ENCODE measurements at regions not wholly inside any gene's neighbourhood (a gene's known extent, or its start where the extent isn't known, plus 50 kb on each side); places are given as distances from the start of the nearest gene placed in this dataset.

DNA sequence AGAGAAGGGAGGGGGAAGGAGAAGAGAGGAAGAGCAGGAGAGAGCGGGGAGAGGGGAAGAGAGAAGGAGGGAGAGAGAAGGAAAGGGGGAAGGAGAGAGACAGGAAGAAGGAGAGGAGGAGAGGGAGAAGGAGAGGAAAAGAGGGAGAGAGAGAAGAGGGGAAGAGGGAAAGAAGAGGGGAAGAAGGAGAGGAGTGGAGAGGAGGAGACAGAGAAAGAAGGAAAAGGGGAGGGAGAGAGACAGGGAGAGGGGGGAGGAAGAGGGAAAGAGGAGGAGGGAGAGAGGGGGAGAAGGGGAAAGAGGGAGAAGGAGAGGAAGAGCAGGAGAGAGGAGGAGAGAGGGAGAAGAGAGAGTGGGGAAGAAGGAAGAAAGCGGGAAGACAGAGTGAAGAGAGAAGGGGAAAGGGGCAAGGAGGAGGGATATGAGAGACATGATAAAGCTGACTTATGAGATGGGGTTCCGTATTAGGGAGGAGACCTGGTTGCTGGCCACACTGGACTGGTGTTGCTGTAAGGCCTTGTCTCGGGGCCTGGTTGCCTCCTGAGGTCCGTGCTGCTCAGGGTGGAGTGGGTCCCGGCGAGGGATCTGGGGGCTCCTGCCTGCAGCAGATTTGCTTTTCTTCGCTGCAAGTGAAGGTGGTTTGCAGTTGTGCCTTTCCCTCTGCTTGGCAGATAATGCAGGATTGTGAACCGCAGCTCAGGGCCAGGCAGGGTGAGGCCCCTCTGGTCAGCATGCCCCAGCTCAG is 139.5 kb downstream of the TEX29 start:
- WGBS, 2 donors = 83 to 86% methylated on average over 9 of the region's 9 CpGs
- TF ChIP-seq POLR2A (IDR thresholded peaks at IDR 0.05) = no peak
- TF ChIP-seq EP300 (IDR thresholded peaks at IDR 0.05) = no peak
- TF ChIP-seq POLR2AphosphoS5 (IDR thresholded peaks at IDR 0.05) = no peak
- TF ChIP-seq, protein P1, sequence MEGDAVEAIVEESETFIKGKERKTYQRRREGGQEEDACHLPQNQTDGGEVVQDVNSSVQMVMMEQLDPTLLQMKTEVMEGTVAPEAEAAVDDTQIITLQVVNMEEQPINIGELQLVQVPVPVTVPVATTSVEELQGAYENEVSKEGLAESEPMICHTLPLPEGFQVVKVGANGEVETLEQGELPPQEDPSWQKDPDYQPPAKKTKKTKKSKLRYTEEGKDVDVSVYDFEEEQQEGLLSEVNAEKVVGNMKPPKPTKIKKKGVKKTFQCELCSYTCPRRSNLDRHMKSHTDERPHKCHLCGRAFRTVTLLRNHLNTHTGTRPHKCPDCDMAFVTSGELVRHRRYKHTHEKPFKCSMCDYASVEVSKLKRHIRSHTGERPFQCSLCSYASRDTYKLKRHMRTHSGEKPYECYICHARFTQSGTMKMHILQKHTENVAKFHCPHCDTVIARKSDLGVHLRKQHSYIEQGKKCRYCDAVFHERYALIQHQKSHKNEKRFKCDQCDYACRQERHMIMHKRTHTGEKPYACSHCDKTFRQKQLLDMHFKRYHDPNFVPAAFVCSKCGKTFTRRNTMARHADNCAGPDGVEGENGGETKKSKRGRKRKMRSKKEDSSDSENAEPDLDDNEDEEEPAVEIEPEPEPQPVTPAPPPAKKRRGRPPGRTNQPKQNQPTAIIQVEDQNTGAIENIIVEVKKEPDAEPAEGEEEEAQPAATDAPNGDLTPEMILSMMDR (IDR thresholded peaks at IDR 0.05) = no peak
- Histone ChIP-seq H3K4me3 (no peak overlapping the region), H3K27me3 (peaks cover 0 to 29% (median 0%) of the 10 kb centered on the region in 3 donors), H3K9me3 (peaks cover 0 to 5% (median under 1%) of the 10 kb centered on the region in 4 donors), H3K27ac (no peak overlapping the region), H3K36me3 (no peaks in the 10 kb centered on the region), H3K4me1 (no peaks in the 10 kb centered on the region)
- intact Hi-C loops (cut with DNase I) = no loop called here
- no peak for DNase-seq

DNA sequence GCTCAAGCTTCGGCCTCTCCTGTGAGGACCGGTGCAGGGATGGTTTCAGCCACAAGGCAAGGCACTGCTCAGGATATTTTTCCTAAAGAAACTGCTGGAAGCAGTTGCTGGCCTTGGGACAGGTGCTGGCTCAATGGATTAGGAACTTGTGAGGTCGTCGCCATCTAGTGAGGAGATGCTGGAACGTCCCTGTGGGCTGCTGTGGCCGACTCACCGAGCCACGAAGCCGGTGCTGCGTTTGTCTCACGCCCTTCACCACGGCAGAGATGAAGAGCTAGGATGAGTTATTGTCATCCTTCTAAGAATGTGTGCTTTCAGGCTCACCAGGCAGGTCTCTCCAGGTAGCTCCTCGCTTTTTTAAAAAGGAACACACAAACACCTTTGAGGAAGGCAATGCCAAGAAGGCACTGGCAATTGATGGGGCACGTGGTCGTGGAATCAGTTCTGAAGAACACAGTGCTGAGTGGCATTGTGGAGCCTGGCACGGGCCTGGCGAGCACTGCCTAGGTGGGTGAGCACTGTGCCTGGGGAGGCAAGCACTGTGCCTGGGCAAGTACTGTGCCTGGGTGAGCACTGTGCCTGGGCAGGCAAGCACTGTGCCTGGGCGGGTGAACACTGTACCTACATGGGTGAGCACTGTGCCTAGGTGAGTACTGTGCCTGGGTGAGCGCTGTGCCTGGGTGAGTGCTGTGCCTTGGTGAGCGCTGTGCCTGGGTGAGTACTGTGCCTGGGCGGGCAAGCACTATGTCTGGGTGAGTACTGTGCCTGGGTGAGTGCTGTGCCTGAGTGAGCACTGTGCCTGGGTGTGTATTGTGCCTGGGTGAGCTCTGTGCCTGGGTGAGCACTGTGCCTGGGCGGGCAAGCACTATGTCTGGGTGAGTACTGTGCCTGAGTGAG is 140.4 kb downstream of the TEX29 start:
- no peaks in the 10 kb centered on the region for H3K4me1 ChIP-seq
- no peak overlapping the region for H3K4me3 ChIP-seq
- H3K9me3 ChIP-seq = peaks cover 0 to 5% (median 0%) of the 10 kb centered on the region in 4 donors
- no peak overlapping the region for H3K27ac ChIP-seq
- peaks cover 0 to 34% (median 0%) of the 10 kb centered on the region in 3 donors for H3K27me3 ChIP-seq
- H3K36me3 ChIP-seq = no peaks in the 10 kb centered on the region
- 39 to 50% methylated on average over 22 of the region's 22 CpGs for WGBS, 2 donors
- intact Hi-C loops (cut with DNase I) = no loop called here
- peak; percentile 64 for DNase-seq
- TF ChIP-seq, protein P1 (IDR thresholded peaks at IDR 0.05) = peak in 1 of 4 experiments; percentile 22
- TF ChIP-seq POLR2AphosphoS5 (IDR thresholded peaks at IDR 0.05) (no peak), POLR2A (IDR thresholded peaks at IDR 0.05) (no peak)

GRCh38 chr13:111461445-111462149 is 141.2 kb downstream of the TEX29 start:
- no peak overlapping the region for H3K27ac ChIP-seq
- peaks cover 0 to 35% (median 0%) of the 10 kb centered on the region in 3 donors for H3K27me3 ChIP-seq
- DNase-seq = peak; percentile 33
- no peaks in the 10 kb centered on the region for H3K36me3 ChIP-seq
- peaks cover 0 to 2% (median 0%) of the 10 kb centered on the region in 4 donors for H3K9me3 ChIP-seq
- no peak overlapping the region for H3K4me3 ChIP-seq
- H3K4me1 ChIP-seq = no peaks in the 10 kb centered on the region
- intact Hi-C loops (cut with DNase I) = no loop called here
- TF ChIP-seq POLR2A (IDR thresholded peaks at IDR 0.05) = no peak
- TF ChIP-seq, protein P1 (IDR thresholded peaks at IDR 0.05) = no peak
- TF ChIP-seq POLR2AphosphoS5 (IDR thresholded peaks at IDR 0.05) = no peak
- no peak for TF ChIP-seq EP300 (IDR thresholded peaks at IDR 0.05)
- 41 to 50% methylated on average over 15 of the region's 15 CpGs for WGBS, 2 donors

DNA sequence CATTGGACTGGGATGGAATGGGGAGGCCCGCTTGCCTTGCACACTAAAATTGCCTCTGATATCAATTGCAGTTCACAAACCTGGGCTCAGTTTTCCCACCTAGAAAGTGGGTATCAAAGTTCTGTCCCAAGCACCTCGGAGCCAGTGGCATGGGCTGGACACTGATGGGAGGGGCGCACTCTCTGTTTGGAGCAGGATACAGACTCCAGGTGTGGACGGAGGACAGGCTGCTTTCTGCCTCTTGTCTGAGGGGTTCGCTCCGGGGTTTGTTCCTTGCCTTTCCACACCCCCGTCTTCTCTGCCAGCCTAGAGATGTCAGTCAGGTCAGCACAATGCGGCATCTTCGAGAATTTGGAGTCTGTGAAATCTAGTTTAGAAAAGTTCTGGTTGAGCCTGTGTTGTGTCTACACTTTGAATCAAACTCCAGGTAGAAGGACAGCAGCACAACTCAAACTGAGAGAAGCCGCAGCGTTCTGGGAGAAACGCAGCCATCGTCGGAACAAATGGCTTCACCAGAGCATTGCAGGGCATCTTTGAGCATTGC is 141.9 kb downstream of the TEX29 start:
- DNase-seq = peak; percentile 43
- 79 to 87% methylated on average over 14 of the region's 14 CpGs for WGBS, 2 donors
- no peak overlapping the region for H3K27ac ChIP-seq
- no peaks in the 10 kb centered on the region for H3K36me3 ChIP-seq
- H3K4me1 ChIP-seq = no peaks in the 10 kb centered on the region
- H3K9me3 ChIP-seq = no peaks in the 10 kb centered on the region
- no peak overlapping the region for H3K4me3 ChIP-seq
- intact Hi-C loops (cut with DNase I) = no loop called here
- H3K27me3 ChIP-seq = peaks cover 0 to 41% (median 0%) of the 10 kb centered on the region in 3 donors
- TF ChIP-seq EP300 (IDR thresholded peaks at IDR 0.05) (no peak), POLR2AphosphoS5 (IDR thresholded peaks at IDR 0.05) (no peak)

All from sigmoid colon (tissue), 6 donors.